ENCODE measurements at regions not wholly inside any gene's neighbourhood (a gene's known extent, or its start where the extent isn't known, plus 50 kb on each side); places are given as distances from the start of the nearest gene placed in this dataset.

GRCh38 chr17:77637818-77638575 is 320.5 kb upstream of the TNRC6C start:
- no peak for FAIRE-seq

DNA sequence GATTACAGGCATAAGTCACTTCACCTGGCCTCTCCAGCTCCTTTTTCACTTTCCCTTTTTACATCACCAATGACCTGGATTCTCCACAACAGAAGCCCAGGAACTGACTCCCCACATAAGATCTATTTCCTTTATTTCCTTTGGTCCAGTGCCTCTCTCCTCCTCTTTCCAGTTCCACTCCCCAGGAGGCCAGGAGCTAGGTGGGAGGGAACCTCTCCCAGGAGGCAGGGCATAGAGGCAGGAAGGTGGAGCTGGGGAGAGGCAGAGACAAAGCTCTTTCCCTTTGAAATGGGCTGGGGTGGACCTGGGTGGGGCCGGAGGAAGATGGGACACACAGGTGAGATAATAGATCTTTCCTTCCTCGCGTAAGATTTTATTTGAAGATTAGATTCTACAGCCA is 318.3 kb upstream of the TNRC6C start:
- no peak for FAIRE-seq

DNA sequence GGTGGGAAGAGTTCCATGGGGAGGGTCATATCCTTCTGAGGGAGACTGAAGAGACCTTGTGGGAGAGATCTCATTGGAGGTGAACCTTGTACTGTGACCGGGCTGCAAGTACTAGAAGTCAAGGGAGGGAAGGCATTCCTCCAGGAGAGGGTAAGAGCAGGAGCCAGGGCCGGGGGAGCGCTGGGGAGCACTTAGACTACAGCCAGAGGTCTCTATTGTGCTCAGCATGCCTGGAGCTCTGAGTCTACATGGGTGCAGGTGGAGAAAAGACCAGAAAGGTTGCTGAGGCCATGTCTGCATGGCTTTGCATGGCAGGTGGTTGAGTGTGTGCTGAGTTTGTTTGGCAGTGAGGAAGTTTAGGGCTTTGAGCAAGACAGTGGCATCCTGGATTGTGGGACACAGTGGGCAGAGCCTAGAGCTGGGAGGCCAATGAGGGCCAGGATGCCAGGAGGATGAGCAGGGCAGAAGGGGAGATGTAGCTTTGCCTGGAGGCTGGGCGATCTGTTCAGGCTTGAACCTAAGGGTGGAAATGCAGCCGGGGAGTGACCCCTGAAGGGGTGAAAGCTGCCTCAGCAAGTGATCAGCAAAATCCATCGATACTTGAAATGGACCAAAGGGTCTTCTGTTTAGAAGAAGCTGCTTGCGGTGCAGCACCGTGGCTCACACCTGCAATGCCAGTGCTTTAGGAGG is 317.4 kb upstream of the TNRC6C start:
- FAIRE-seq = no peak

- FAIRE-seq = no peak
These were observed 316.8 kb upstream of the TNRC6C start for GRCh38 chr17:77641718-77642117.

DNA sequence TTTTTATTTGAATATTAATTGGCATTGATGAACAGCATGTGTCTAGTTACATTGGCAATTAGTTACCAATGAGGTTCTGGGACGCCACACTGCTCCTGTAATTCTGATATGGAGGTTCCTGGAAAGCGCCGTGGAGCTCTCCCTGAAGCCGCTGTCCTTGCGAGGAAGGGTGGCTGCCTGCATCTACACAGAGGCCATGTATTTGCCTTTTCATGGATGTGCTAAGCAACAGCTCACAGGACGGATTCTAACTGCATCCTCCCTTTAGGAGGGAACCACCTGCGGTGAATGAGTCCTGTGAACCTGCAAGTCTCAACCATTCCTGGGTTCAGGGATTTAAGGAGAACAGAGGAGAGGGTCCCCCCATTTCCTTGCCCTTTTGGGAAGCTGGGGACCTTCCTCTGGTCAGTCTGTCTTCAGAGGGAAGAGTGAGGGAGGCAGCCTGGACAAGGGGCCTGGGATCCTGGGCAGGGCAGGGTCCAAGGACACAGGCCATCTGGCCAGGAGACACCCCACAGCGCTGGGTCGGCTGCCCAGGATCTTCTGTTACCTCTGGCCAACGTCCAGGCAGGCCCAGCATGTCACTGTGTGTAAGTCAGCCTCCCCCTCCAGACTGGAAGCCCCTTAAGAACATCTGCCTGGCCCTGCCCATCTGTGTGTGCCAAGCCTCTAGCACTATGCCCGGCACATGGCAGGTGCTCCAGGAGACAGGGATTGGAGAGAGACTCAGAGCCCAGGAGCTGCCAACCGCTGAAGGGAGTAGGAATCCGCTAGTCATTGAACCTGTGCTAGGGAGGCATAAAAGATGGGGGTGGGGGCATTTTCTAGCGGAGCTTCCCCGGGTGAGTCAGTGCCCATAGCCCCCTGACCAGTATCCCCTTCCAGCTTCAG is 314.1 kb upstream of the TNRC6C start:
- no peak for FAIRE-seq

- no peak for FAIRE-seq
These were observed 313.1 kb upstream of the TNRC6C start for GRCh38 chr17:77645072-77646045.

- FAIRE-seq = no peak
These were observed 312.5 kb upstream of the TNRC6C start for GRCh38 chr17:77646046-77646430.

GRCh38 chr17:77647531-77647930 is 311.0 kb upstream of the TNRC6C start:
- FAIRE-seq = no peak

DNA sequence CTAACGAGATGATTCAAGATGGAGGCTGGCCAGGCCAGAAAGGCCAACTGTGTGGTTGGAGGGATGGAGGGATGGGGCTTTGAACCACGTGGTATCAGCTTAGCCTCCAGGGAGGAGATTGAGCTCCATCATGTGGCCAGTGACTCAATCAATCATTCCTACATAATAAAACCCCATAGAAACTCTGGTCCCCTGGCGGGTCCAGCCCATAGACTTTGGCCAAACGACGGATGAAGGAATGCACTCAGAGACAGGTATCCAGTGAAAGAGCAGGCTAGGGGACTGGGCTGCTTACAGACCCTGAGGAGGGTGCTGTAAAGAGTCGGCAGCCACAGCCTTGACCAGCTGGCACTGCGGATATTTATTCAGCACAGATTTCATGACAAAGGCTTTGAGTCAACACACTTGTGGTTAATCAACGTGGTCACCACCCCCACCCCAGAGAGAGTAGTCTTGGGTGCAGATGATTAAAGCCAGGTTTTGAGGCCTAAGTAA is 308.7 kb upstream of the TNRC6C start:
- FAIRE-seq = no peak

GRCh38 chr17:77651988-77652387 is 306.5 kb upstream of the TNRC6C start:
- FAIRE-seq = no peak

DNA sequence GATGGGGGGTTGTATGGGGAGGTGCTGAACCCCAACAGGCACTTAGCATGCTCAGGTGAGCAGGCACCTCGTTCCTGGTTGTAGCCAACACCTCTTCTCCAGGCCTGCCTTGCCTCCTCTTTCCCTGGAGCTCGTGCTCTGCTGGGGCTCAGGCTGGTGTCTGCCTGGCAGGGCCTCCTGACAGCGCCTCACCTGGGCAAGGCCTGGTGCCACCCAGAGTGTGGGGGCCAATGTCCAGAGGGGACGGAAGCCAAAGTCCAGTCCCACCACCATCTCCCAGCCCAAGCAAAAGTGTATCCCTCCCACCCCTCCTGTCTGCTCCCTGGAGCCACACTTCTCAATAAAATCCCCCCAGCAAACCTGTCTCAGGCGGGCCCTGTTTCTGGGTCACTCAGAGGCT is 304.2 kb upstream of the TNRC6C start:
- FAIRE-seq = no peak

- no peak for FAIRE-seq
These were observed 303.7 kb upstream of the TNRC6C start for GRCh38 chr17:77654850-77655249.

- no peak for FAIRE-seq
These were observed 302.4 kb upstream of the TNRC6C start for GRCh38 chr17:77656054-77656453.

GRCh38 chr17:77657839-77658238 is 300.7 kb upstream of the TNRC6C start:
- FAIRE-seq = no peak

GRCh38 chr17:77660524-77660923 is 298.0 kb upstream of the TNRC6C start:
- no peak for FAIRE-seq

DNA sequence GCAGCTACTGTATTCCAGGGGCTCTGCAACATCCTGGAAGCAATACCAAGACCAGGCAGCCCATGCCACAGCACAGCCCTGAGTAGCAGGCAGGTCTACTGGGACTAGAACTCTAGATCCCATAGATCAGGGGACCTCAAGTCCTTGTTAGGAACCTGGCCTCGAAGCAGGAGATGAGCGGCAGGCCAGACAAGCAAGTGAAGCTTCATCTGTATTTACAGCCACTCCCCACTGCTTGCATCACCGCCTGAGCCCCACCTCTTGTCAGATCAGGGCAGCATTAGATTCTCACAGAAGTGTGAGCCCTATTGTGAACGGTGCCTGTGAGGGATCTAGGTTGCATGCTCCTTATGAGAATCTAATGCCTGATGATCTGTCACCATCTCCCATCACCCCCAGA is 295.7 kb upstream of the TNRC6C start:
- FAIRE-seq = no peak

- no peak for FAIRE-seq
These were observed 294.3 kb upstream of the TNRC6C start for GRCh38 chr17:77664097-77664729.

GRCh38 chr17:77665833-77666232 is 292.7 kb upstream of the TNRC6C start:
- FAIRE-seq = no peak

- FAIRE-seq = no peak
These were observed 292.0 kb upstream of the TNRC6C start for GRCh38 chr17:77666462-77666861.

DNA sequence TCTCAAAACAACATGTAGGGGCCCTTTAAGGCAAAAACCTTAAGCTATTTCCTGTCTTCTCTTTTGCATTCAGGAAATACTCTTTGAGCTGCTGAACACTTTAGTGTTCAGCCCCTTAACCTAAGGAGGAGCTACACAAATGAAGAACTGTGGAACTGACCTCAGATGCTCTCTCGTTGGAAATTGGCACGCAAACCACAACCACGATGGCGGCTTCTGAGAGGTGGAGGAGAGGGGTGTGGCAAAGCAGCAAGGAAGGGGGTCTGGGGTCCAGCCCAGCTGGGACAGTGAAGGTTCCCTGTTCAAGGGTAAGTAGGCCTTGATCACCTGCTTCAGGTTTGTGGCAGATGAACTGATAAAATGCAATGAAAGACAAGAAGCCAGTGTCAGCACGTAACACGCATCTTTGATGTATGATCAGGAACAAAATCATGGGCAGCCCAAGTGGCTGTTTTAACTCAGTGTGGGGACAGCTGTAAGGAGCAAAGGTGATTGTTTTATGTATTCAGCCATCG is 291.6 kb upstream of the TNRC6C start:
- FAIRE-seq = no peak

- FAIRE-seq = no peak
These were observed 291.0 kb upstream of the TNRC6C start for GRCh38 chr17:77667478-77667877.

Data from islet of Langerhans (tissue), 1 donor.